ENCODE measurements at regions not wholly inside any gene's neighbourhood (a gene's known extent, or its start where the extent isn't known, plus 50 kb on each side); places are given as distances from the start of the nearest gene placed in this dataset.

DNA sequence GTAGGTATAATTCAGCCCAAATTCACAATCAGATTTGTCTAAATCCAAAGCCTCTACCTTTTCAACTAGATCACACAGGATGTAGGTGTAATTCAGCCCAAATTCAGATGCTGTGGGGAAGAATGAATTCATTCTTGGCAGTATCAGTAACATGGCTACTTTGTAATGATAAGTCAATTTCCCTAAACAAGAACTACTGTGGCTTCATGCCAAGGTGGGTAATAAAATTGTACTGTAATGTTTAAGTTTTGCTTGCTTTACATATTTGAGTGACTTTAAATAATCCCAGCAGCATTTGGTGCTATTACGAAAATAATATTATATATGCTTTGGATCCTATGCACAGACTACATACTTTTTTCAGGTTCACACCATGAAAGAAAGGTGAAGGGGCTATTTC lies 239.1 kb downstream of the HDGFL1 start:
- Mint-ChIP-seq H3K27me3 (no peaks in the 10 kb centered on the region), H3K27ac (no peak overlapping the region), H3K4me3 (no peak overlapping the region), H3K4me1 (no peaks in the 10 kb centered on the region), H3K36me3 (ENCODE audit: low read depth) (no peaks in the 10 kb centered on the region), H3K9me3 (no peaks in the 10 kb centered on the region)
- intact Hi-C loops (cut with micrococcal nuclease) = no loop called here
- no peak for DNase-seq
- TF ChIP-seq, protein P1, sequence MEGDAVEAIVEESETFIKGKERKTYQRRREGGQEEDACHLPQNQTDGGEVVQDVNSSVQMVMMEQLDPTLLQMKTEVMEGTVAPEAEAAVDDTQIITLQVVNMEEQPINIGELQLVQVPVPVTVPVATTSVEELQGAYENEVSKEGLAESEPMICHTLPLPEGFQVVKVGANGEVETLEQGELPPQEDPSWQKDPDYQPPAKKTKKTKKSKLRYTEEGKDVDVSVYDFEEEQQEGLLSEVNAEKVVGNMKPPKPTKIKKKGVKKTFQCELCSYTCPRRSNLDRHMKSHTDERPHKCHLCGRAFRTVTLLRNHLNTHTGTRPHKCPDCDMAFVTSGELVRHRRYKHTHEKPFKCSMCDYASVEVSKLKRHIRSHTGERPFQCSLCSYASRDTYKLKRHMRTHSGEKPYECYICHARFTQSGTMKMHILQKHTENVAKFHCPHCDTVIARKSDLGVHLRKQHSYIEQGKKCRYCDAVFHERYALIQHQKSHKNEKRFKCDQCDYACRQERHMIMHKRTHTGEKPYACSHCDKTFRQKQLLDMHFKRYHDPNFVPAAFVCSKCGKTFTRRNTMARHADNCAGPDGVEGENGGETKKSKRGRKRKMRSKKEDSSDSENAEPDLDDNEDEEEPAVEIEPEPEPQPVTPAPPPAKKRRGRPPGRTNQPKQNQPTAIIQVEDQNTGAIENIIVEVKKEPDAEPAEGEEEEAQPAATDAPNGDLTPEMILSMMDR (IDR thresholded peaks at IDR 0.05) = no peak
- no peak for ATAC-seq (ENCODE audit: low read depth)
- ChIA-PET CTCF (no interaction called here), POLR2A (no interaction called here)

DNA sequence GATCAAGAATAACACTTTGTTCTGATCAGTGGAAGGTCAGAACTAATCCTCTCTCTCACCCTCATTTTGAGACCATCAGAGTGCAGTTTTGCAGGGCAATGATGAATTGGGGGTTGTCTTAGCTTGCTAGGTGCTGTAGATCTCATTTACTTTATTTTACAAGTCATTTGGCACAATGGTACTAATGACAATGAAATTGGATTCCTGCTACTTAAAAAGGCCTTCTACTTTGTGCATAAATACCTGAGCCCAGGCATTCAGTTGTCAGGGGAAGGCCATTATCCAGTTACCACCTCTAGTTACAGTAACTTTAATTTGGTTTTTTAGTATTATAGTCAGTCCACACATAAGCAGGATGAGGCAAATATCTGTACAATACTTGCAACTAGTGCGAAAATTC lies 240.0 kb downstream of the HDGFL1 start:
- ChIA-PET CTCF (no interaction called here), POLR2A (no interaction called here)
- Mint-ChIP-seq H3K27me3 (no peaks in the 10 kb centered on the region), H3K9me3 (no peaks in the 10 kb centered on the region), H3K27ac (no peak overlapping the region), H3K36me3 (ENCODE audit: low read depth) (no peaks in the 10 kb centered on the region), H3K4me1 (no peaks in the 10 kb centered on the region), H3K4me3 (no peak overlapping the region)
- no peak for DNase-seq
- TF ChIP-seq, protein P1 (IDR thresholded peaks at IDR 0.05) = no peak
- intact Hi-C loops (cut with micrococcal nuclease) = no loop called here
- no peak for ATAC-seq (ENCODE audit: low read depth)

DNA sequence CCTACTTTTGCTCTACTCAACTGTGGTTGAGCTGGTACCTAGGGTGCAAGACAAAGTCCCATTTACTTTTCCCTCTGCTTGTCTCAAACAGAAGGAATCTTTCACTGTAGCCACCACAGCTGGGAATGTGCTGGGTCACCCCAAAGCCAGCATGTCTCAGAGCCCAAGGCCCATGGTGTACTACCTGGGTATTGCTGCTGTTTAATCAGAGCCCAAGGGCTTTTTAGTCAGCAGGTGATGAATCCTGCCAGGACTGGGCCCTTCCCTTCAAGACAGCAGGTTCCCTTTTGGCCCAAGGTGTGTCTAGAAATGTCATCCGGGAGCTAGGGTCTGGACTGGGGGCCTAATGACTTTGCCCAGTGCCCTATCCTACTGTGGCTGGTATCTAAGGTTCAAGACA lies 249.8 kb downstream of the HDGFL1 start:
- POLR2A ChIA-PET = no interaction called here
- Mint-ChIP-seq H3K4me3 (no peak overlapping the region), H3K27me3 (no peaks in the 10 kb centered on the region), H3K27ac (no peak overlapping the region), H3K36me3 (ENCODE audit: low read depth) (no peaks in the 10 kb centered on the region), H3K4me1 (no peaks in the 10 kb centered on the region), H3K9me3 (no peaks in the 10 kb centered on the region)
- TF ChIP-seq, protein P1 (IDR thresholded peaks at IDR 0.05) = no peak
- intact Hi-C loops (cut with micrococcal nuclease) = no loop called here
- no peak for ATAC-seq (ENCODE audit: low read depth)
- CTCF ChIA-PET = no interaction called here
- DNase-seq = no peak

DNA sequence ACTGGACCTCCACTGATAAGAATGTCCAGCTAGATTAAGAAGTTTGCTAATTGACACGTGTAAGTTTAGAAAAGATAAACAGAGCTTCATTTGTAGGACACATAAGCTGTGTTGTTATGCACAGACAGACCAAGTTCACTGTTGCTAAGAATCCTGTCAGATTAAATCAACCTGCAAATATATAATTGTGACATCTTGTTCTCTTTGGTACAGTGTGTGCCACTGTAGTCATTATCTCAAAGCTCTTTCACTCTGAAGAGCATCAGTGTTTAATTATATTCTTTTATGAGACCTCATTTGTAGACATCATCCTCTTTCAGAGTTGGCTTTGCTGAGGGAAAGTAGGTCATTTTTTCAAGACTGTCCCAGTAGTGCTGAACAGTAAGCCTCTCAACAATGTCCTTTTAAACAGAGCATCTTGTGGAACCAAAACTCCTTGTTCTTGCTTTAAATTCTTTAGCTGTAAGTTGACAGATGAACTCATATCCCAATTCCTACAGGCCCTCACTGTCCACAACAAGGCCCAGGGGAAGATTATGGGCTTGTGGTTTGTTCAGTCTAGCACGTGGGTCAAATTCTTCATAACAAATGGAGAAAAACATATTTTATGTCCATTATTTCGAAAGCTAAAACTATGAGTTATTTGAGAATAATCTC lies 252.4 kb downstream of the HDGFL1 start:
- H3K27me3 Mint-ChIP-seq = no peaks in the 10 kb centered on the region
- intact Hi-C loops (cut with micrococcal nuclease) = no loop called here
- peaks cover 1% of the 10 kb centered on the region for H3K4me1 Mint-ChIP-seq
- no peaks in the 10 kb centered on the region for H3K36me3 Mint-ChIP-seq (ENCODE audit: low read depth)
- H3K4me3 Mint-ChIP-seq = no peak overlapping the region
- DNase-seq = no peak
- H3K9me3 Mint-ChIP-seq = no peaks in the 10 kb centered on the region
- no peak for ATAC-seq (ENCODE audit: low read depth)
- TF ChIP-seq, protein P1 (IDR thresholded peaks at IDR 0.05) = no peak
- CTCF ChIA-PET = no interaction called here
- POLR2A ChIA-PET = no interaction called here
- no peak overlapping the region for H3K27ac Mint-ChIP-seq

DNA sequence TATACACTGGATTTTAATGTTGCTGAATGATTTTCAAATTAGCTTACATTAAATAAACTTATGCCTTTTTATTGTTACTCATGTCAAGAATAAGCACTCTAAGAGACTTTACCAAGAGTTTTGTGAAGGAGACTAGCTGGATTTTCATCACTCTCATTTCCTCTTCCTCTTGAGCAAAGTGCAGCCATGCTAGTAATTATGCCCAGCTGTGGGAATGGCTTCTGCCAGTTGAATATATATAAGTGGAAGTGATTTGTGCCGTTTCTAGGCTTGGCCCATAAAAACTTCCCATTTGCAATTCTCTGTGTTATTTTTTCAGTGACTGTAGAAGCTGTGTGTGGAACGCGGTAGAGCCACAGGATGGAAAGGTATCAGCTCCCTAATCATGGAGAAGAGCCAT lies 255.8 kb downstream of the HDGFL1 start:
- no peak for DNase-seq
- no peak overlapping the region for H3K27ac Mint-ChIP-seq
- TF ChIP-seq, protein P1 (IDR thresholded peaks at IDR 0.05) = no peak
- H3K4me3 Mint-ChIP-seq = no peak overlapping the region
- CTCF ChIA-PET = no interaction called here
- intact Hi-C loops (cut with micrococcal nuclease) = no loop called here
- POLR2A ChIA-PET = no interaction called here
- H3K36me3 Mint-ChIP-seq (ENCODE audit: low read depth) = no peaks in the 10 kb centered on the region
- H3K9me3 Mint-ChIP-seq = no peaks in the 10 kb centered on the region
- no peak for ATAC-seq (ENCODE audit: low read depth)
- no peaks in the 10 kb centered on the region for H3K27me3 Mint-ChIP-seq
- peaks cover 1% of the 10 kb centered on the region for H3K4me1 Mint-ChIP-seq
